Neural cell (in vitro differentiated cells): ENCODE measurements at regions not wholly inside any gene's neighbourhood (a gene's known extent, or its start where the extent isn't known, plus 50 kb on each side); places are given as distances from the start of the nearest gene placed in this dataset.

Experiments
- EP300 ChIP-seq: fragments of 450-650 bp; conservative IDR thresholded peaks from 2 replicates; pipeline ENCODE4 v1.6.1; 2014; ENCODE audit warnings: antibody characterized with exemption, mild to moderate bottlenecking, moderate library complexity; ENCODE audit not compliant: poor library complexity, severe bottlenecking
- EZH2 ChIP-seq: fragments of 200-600, 300-800 bp; shearing (Covaris generic), sonication (generic); IDR thresholded peaks from 2 replicates; pipeline ENCODE4 v1.6.1; 2014; ENCODE audit warnings: antibody characterized with exemption, low read length, borderline replicate concordance, mild to moderate bottlenecking; ENCODE audit not compliant: insufficient read depth, poor library complexity, severe bottlenecking
- POLR2AphosphoS5 ChIP-seq: IDR thresholded peaks from 2 replicates; pipeline ENCODE4 v1.6.1; 2012
- RAD21 ChIP-seq: fragments of 450-650 bp; conservative IDR thresholded peaks from 2 replicates; pipeline ENCODE4 v1.6.1; 2014; ENCODE audit warnings: antibody characterized with exemption, mild to moderate bottlenecking, moderate library complexity
- REST ChIP-seq: IDR thresholded peaks from 2 replicates; pipeline ENCODE4 v1.6.1; 2012; ENCODE audit warnings: borderline replicate concordance
- SMC3 ChIP-seq: fragments of 450-650 bp; conservative IDR thresholded peaks from 2 replicates; pipeline ENCODE4 v1.6.1; 2014; ENCODE audit warnings: antibody characterized with exemption, mild to moderate bottlenecking, moderate library complexity; ENCODE audit not compliant: poor library complexity
- TAF1 ChIP-seq: IDR thresholded peaks from 2 replicates; pipeline ENCODE4 v1.6.1; 2012; ENCODE audit warnings: low read depth
- TF ChIP-seq, protein P1 (sequence below): fragments of 450-650 bp; IDR thresholded peaks from 2 replicates; pipeline ENCODE4 v1.5.1; 2014; ENCODE audit warnings: antibody characterized with exemption, mild to moderate bottlenecking, moderate library complexity; ENCODE audit not compliant: poor library complexity, severe bottlenecking

GRCh38 chr2:176758426-176758825, 454.2 kb upstream of the HNRNPA3 start:
- TF ChIP-seq, protein P1, sequence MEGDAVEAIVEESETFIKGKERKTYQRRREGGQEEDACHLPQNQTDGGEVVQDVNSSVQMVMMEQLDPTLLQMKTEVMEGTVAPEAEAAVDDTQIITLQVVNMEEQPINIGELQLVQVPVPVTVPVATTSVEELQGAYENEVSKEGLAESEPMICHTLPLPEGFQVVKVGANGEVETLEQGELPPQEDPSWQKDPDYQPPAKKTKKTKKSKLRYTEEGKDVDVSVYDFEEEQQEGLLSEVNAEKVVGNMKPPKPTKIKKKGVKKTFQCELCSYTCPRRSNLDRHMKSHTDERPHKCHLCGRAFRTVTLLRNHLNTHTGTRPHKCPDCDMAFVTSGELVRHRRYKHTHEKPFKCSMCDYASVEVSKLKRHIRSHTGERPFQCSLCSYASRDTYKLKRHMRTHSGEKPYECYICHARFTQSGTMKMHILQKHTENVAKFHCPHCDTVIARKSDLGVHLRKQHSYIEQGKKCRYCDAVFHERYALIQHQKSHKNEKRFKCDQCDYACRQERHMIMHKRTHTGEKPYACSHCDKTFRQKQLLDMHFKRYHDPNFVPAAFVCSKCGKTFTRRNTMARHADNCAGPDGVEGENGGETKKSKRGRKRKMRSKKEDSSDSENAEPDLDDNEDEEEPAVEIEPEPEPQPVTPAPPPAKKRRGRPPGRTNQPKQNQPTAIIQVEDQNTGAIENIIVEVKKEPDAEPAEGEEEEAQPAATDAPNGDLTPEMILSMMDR: no peak
- TF ChIP-seq EZH2: no peak
- TF ChIP-seq EP300: no peak
- TF ChIP-seq TAF1: no peak
- TF ChIP-seq POLR2AphosphoS5: no peak
- TF ChIP-seq REST: no peak
- no peak for TF ChIP-seq RAD21
- no peak for TF ChIP-seq SMC3
